GM18505 (cell line): ENCODE measurements at regions not wholly inside any gene's neighbourhood (a gene's known extent, or its start where the extent isn't known, plus 50 kb on each side); places are given as distances from the start of the nearest gene placed in this dataset.
"Not testable (repeated sequence)": the region's sequence is repeated elsewhere in the genome, so short reads cannot be mapped to it uniquely, and the experiment has no call there.

Source experiments
- ATAC-seq: cut with Tn5 transposase; IDR thresholded peaks from one replicate; pipeline ENCODE4 v1.9.1; 2021; ENCODE audit not compliant: unreplicated experiment
- POLR2A ChIP-seq: IDR thresholded peaks from 4 replicates; pipeline ENCODE4 v1.6.1; 2011; ENCODE audit warnings: borderline replicate concordance; ENCODE audit not compliant: insufficient read depth, insufficient read length; ENCODE audit errors: extremely low read depth

GRCh38 chr18:42532119-42532518 lies 577.1 kb downstream of the PIK3C3 start:
- ATAC-seq = no peak
- no peak for TF ChIP-seq POLR2A

- no peak for ATAC-seq
These were observed 578.1 kb downstream of the PIK3C3 start for GRCh38 chr18:42533009-42533575.

DNA sequence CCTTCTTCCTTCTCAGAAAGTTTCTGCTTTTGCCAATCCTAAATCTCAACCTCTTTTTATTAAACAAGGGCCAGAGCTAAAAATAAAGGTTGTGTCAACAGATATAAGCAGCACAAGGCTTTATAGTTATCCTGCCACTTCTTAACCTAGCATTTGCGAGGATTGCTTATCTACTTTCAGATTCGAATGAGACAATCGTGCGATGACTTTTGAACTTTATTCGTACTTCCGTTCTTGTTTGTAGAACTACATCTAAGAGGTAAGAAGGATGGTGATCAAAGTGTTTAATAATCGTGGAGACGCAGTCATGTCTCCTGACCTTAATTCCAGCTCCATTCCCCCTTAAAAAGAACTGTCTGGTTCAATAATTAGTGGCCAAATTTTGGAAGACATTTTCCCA lies 578.6 kb downstream of the PIK3C3 start:
- ATAC-seq = no peak
- TF ChIP-seq POLR2A = no peak

More at GRCh38 chr18:42533009-42533575, 578.1 kb downstream of the PIK3C3 start:
- no peak for TF ChIP-seq POLR2A

- no peak for TF ChIP-seq POLR2A
- ATAC-seq = no peak
These were observed 579.3 kb downstream of the PIK3C3 start for GRCh38 chr18:42534313-42534712.

DNA sequence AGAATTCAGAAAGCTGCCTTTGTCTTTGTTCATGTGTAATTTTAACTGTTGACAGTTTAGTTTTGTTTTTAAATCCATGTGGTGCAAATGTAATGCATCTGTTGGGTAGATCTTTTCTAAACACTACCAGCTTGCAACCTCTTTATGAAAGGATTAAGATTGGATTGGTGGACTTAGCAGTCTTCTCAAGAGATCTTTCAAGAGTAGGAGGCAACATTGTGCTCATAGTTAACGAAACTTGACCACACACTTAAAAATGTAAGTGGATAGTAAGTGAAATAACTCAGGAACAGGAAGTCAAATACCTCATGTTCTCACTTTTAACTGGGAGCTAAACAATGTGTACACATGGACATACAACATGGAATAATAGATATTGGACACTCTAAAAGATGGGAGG lies 579.0 kb downstream of the RIT2 start:
- ATAC-seq = no peak
- no peak for TF ChIP-seq POLR2A

GRCh38 chr18:42537291-42537690 lies 578.2 kb downstream of the RIT2 start:
- no peak for TF ChIP-seq POLR2A
- ATAC-seq = no peak

GRCh38 chr18:42544901-42545300 lies 570.6 kb downstream of the RIT2 start:
- TF ChIP-seq POLR2A = no peak
- ATAC-seq = no peak

GRCh38 chr18:42545825-42546224 lies 569.7 kb downstream of the RIT2 start:
- no peak for TF ChIP-seq POLR2A
- ATAC-seq = no peak

DNA sequence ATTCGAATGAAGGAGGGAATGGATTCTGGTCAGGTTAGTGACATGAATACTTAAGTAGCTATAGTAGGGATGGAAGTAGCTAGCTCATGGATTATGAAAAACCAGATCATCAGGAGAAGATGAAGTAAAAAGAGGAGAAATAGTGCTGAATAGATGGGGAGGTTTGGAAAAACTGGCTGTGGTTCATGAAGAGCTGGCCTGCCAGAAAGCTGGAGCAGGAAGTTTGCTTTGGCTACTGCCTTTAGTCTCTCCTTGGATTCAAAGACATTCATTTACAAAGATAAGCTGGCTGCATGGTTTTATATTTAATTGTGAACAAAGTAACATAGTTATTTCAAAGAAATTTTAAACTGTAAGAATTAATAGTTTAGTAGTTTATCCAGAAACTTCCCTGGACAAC lies 567.0 kb downstream of the RIT2 start:
- ATAC-seq = no peak
- TF ChIP-seq POLR2A = no peak

- no peak for ATAC-seq
- no peak for TF ChIP-seq POLR2A
These were observed 565.9 kb downstream of the RIT2 start for GRCh38 chr18:42549596-42549995.

DNA sequence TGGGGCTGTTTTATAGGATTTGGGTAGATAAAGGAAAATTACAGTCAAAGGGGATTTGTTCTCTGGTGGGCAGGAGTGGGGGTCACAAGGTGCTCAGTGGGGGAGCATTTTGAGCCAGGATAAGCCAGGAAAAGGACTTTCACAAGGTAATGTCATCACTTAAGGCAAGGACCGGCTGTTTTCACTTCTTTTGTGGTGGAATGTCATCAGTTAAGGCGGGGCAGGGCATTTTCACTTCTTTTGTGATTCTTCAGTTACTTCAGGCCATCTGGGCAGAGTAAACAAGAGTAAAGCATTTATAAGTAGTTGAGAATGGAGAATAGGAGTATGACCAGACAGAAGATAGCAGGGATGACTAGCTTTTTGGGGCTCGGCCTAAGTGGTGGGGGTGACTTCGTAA lies 562.9 kb downstream of the RIT2 start:
- ATAC-seq = not testable (repeated sequence)

DNA sequence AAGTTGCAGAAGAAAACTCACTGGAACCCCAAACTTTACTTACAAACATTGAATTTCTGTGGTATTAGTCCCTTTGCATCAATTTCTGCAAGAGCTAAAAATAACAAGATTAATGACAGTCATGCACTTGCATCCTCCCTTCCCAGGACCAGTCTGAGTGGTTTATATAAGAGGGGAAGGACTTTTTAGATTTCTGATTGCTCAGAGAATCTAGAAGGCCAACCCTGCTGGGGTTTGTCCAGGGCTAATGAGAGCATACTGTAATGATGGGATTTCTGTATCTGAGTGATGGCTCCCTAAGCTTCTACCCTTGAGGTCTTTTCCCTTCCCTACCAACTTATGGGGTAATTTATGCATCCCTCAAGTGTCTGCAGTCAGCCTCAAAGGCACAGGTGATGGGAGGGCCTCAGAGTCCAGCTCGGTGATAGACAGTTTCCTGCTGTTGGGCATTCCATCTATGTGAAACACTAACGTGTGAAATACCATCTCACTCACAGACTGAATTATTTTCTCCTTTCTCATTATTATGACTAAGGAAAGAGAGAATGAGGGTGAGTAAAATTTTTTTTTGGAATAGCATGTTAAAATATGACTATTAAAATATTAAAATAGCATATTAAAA lies 556.3 kb downstream of the RIT2 start:
- no peak for TF ChIP-seq POLR2A
- ATAC-seq = no peak

GRCh38 chr18:42561521-42561920 lies 554.0 kb downstream of the RIT2 start:
- TF ChIP-seq POLR2A = no peak
- no peak for ATAC-seq

- no peak for ATAC-seq
- TF ChIP-seq POLR2A = no peak
These were observed 551.5 kb downstream of the RIT2 start for GRCh38 chr18:42563995-42564394.

DNA sequence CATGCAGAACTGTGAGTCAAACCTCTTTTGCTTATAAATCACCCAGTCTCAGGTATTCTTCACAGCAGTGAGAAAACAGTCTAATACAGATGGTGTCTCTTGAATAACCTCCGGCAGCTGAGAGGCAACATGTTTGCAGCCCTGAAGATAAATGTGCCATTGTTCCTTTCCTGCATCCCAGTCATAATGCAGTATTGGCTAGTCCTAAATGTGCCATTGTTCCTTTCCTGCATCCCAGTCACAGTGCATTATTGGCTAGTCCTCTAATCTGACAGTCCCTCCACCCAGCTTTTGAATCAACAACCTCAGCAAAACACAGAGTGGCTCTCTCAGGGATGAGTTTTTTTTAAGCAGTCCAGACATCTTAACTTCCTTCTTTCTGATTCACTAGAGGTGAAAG lies 550.7 kb downstream of the RIT2 start:
- ATAC-seq = no peak
- TF ChIP-seq POLR2A = no peak

DNA sequence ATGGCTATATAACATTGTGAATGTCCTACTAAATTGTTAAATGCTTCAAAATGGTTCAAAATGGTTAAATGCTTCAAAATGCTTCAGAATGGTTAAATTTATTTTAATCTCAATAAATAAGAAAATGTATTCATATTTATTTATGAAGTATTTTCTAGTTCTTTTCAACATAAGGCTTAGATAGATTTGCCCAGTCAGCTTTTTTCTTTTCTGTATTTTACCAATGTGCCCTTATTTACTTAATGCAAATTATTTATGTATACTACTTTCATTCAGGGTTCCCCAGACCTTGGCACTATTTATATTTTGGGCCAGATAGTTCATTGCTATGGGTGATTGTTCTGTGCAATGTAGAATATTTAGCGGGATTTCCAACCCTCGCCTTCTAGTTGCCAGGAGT lies 546.7 kb downstream of the RIT2 start:
- no peak for TF ChIP-seq POLR2A
- no peak for ATAC-seq

- no peak for TF ChIP-seq POLR2A
- ATAC-seq = no peak
These were observed 540.6 kb downstream of the RIT2 start for GRCh38 chr18:42574871-42575270.
